ENCODE measurements at regions not wholly inside any gene's neighbourhood (a gene's known extent, or its start where the extent isn't known, plus 50 kb on each side); places are given as distances from the start of the nearest gene placed in this dataset.

GRCh38 chr16:51072591-51072990 lies 78.5 kb downstream of the SALL1 start:
- no peak for TF ChIP-seq EZH2 (optimal IDR thresholded peaks at IDR 0.05; ENCODE audit: low read depth, low read length)
- TF ChIP-seq CTCF (IDR thresholded peaks at IDR 0.05; ENCODE audit: low read length): no peak
- TF ChIP-seq EZH2phosphoT487 (IDR thresholded peaks at IDR 0.05; ENCODE audit: low read length): no peak

Measured in MM.1S (cell line).